H1 (cell line): ENCODE measurements at regions not wholly inside any gene's neighbourhood (a gene's known extent, or its start where the extent isn't known, plus 50 kb on each side); places are given as distances from the start of the nearest gene placed in this dataset.

Experiments used
- EGR1 ChIP-seq: IDR thresholded peaks from 2 replicates; pipeline ENCODE4 v1.6.1; 2011; ENCODE audit warnings: low read depth, low read length, borderline replicate concordance
- FOSL1 ChIP-seq: IDR thresholded peaks from 2 replicates; pipeline ENCODE4 v1.6.1; 2011; ENCODE audit warnings: mild to moderate bottlenecking, low read depth, low read length, moderate library complexity; ENCODE audit not compliant: insufficient read depth
- GTF2F1 ChIP-seq: IDR thresholded peaks from 2 replicates; pipeline ENCODE4 v1.6.1; 2012; ENCODE audit warnings: low read depth, low read length, improper control_type of control experiment, borderline replicate concordance
- RNF2 ChIP-seq: fragments of 200-900, 300-1000 bp; sonication (generic); IDR thresholded peaks from 2 replicates; pipeline ENCODE4 v1.7.1; 2016; ENCODE audit warnings: borderline replicate concordance, low read depth, mild to moderate bottlenecking, antibody characterized with exemption, low read length; ENCODE audit not compliant: poor library complexity, severe bottlenecking; ENCODE audit errors: missing control alignments
- RXRA ChIP-seq: IDR thresholded peaks from 2 replicates; pipeline ENCODE4 v1.6.1; 2011; ENCODE audit warnings: low read depth, mild to moderate bottlenecking, low read length, moderate library complexity; ENCODE audit not compliant: insufficient read depth
- SIN3A ChIP-seq, 2 experiments: IDR thresholded peaks in 1 of 2; conservative IDR thresholded peaks in 1 of 2; 2 replicates each; pipeline ENCODE4 v1.6.1; 2011 to 2012; ENCODE audit warnings: low read length in 2 of 2, improper control_type of control experiment in 1 of 2, low read depth in 1 of 2, mild to moderate bottlenecking in 1 of 2
- SIRT6 ChIP-seq: IDR thresholded peaks from one replicate; pipeline ENCODE4 v1.7.1; 2012; ENCODE audit warnings: low read length, inconsistent platforms
- TAF7 ChIP-seq: optimal IDR thresholded peaks from 2 replicates; pipeline ENCODE3; 2011; ENCODE audit warnings: low read depth, mild to moderate bottlenecking, inconsistent platforms, low read length, moderate library complexity, borderline replicate concordance
- TEAD4 ChIP-seq: IDR thresholded peaks from 2 replicates; pipeline ENCODE4 v1.6.1; 2012; ENCODE audit warnings: low read depth, low read length, inconsistent platforms, mixed read lengths
- TF ChIP-seq, protein P1 (sequence below): fragments of 300-600 bp; sonication (generic); IDR thresholded peaks from 2 replicates; pipeline ENCODE4 v1.7.1; 2012; ENCODE audit warnings: low read length, moderate library complexity, mild to moderate bottlenecking, inconsistent platforms; ENCODE audit not compliant: insufficient replicate concordance

GRCh38 chr11:98417256-98417755 is 603.4 kb upstream of the CNTN5 start (continued):
- TF ChIP-seq, protein P1, sequence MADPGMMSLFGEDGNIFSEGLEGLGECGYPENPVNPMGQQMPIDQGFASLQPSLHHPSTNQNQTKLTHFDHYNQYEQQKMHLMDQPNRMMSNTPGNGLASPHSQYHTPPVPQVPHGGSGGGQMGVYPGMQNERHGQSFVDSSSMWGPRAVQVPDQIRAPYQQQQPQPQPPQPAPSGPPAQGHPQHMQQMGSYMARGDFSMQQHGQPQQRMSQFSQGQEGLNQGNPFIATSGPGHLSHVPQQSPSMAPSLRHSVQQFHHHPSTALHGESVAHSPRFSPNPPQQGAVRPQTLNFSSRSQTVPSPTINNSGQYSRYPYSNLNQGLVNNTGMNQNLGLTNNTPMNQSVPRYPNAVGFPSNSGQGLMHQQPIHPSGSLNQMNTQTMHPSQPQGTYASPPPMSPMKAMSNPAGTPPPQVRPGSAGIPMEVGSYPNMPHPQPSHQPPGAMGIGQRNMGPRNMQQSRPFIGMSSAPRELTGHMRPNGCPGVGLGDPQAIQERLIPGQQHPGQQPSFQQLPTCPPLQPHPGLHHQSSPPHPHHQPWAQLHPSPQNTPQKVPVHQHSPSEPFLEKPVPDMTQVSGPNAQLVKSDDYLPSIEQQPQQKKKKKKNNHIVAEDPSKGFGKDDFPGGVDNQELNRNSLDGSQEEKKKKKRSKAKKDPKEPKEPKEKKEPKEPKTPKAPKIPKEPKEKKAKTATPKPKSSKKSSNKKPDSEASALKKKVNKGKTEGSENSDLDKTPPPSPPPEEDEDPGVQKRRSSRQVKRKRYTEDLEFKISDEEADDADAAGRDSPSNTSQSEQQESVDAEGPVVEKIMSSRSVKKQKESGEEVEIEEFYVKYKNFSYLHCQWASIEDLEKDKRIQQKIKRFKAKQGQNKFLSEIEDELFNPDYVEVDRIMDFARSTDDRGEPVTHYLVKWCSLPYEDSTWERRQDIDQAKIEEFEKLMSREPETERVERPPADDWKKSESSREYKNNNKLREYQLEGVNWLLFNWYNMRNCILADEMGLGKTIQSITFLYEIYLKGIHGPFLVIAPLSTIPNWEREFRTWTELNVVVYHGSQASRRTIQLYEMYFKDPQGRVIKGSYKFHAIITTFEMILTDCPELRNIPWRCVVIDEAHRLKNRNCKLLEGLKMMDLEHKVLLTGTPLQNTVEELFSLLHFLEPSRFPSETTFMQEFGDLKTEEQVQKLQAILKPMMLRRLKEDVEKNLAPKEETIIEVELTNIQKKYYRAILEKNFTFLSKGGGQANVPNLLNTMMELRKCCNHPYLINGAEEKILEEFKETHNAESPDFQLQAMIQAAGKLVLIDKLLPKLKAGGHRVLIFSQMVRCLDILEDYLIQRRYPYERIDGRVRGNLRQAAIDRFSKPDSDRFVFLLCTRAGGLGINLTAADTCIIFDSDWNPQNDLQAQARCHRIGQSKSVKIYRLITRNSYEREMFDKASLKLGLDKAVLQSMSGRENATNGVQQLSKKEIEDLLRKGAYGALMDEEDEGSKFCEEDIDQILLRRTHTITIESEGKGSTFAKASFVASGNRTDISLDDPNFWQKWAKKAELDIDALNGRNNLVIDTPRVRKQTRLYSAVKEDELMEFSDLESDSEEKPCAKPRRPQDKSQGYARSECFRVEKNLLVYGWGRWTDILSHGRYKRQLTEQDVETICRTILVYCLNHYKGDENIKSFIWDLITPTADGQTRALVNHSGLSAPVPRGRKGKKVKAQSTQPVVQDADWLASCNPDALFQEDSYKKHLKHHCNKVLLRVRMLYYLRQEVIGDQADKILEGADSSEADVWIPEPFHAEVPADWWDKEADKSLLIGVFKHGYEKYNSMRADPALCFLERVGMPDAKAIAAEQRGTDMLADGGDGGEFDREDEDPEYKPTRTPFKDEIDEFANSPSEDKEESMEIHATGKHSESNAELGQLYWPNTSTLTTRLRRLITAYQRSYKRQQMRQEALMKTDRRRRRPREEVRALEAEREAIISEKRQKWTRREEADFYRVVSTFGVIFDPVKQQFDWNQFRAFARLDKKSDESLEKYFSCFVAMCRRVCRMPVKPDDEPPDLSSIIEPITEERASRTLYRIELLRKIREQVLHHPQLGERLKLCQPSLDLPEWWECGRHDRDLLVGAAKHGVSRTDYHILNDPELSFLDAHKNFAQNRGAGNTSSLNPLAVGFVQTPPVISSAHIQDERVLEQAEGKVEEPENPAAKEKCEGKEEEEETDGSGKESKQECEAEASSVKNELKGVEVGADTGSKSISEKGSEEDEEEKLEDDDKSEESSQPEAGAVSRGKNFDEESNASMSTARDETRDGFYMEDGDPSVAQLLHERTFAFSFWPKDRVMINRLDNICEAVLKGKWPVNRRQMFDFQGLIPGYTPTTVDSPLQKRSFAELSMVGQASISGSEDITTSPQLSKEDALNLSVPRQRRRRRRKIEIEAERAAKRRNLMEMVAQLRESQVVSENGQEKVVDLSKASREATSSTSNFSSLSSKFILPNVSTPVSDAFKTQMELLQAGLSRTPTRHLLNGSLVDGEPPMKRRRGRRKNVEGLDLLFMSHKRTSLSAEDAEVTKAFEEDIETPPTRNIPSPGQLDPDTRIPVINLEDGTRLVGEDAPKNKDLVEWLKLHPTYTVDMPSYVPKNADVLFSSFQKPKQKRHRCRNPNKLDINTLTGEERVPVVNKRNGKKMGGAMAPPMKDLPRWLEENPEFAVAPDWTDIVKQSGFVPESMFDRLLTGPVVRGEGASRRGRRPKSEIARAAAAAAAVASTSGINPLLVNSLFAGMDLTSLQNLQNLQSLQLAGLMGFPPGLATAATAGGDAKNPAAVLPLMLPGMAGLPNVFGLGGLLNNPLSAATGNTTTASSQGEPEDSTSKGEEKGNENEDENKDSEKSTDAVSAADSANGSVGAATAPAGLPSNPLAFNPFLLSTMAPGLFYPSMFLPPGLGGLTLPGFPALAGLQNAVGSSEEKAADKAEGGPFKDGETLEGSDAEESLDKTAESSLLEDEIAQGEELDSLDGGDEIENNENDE: no peak
- no peak for TF ChIP-seq RNF2
- no peak for TF ChIP-seq FOSL1
- TF ChIP-seq TAF7: no peak
- no peak for TF ChIP-seq RXRA
- no peak for TF ChIP-seq SIN3A (conservative IDR thresholded peaks at IDR 0.05 in 1 of 2, IDR thresholded peaks at IDR 0.05 in 1 of 2; ENCODE audit: low read depth in 1 of 2, low read length in 2 of 2)
- TF ChIP-seq SIRT6: no peak
- no peak for TF ChIP-seq TEAD4
- TF ChIP-seq GTF2F1: no peak
- TF ChIP-seq EGR1: no peak
